ENCODE measurements at regions not wholly inside any gene's neighbourhood (a gene's known extent, or its start where the extent isn't known, plus 50 kb on each side); places are given as distances from the start of the nearest gene placed in this dataset.

DNA sequence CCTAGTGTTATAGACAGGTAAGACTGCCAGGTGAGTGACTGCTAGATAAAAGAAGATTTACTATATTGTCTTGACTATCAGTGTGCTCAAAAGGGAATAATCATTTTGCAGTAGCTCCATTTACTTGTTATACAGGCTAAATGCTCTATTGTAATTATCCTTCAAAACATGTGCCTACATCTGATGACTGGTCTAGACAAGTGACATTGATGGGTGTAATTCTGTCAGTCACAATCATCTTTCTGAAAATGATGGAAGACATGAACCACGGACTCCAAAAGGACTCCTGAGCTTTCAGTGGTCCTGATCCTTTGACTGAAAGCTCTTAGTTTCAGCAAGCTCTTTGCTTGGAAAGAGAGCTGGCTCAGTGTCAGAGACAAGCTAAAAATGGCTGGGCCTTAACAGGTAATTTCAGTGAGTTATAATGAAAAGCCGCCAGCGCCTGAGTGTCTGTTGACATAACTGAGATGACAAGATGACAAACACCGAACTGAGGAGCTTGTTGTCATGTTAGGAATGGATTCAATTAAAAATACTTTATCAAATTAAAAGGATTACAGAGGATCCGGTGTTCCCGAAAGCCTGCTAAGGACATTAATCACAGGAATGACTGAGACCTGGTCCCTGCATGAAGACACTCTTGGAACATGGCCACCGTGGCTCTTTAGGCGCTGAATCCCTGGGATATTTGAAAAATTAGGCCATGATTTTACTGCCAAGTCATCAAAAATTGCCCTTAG, 141.7 kb downstream of the CMPK2 start:
- Histone ChIP-seq H3K27me3 (ENCODE audit: insufficient read depth, low read length, poor library complexity) (no peaks in the 10 kb centered on the region), H3K4me1 (ENCODE audit: insufficient read depth, low read length) (no peaks in the 10 kb centered on the region), H3K79me2 (ENCODE audit: insufficient read depth, low read length) (no peaks in the 10 kb centered on the region), H3K9me3 (ENCODE audit: insufficient read depth, low read length, severe bottlenecking) (no peaks in the 10 kb centered on the region), H3K9ac (ENCODE audit: low read depth, low read length) (no peak overlapping the region), H3K4me3 (ENCODE audit: low read depth in 1 of 2, low read length in 2 of 2) (no peak overlapping the region), H2AFZ (ENCODE audit: low read depth, low read length) (no peak overlapping the region), H4K20me1 (ENCODE audit: insufficient read depth, low read length) (no peaks in the 10 kb centered on the region), H3K4me2 (ENCODE audit: insufficient read depth, low read length) (no peak overlapping the region), H3K36me3 (ENCODE audit: insufficient read depth, low read length) (no peaks in the 10 kb centered on the region), H3K27ac (ENCODE audit: low read length) (no peak overlapping the region)
- TF ChIP-seq, protein P1, sequence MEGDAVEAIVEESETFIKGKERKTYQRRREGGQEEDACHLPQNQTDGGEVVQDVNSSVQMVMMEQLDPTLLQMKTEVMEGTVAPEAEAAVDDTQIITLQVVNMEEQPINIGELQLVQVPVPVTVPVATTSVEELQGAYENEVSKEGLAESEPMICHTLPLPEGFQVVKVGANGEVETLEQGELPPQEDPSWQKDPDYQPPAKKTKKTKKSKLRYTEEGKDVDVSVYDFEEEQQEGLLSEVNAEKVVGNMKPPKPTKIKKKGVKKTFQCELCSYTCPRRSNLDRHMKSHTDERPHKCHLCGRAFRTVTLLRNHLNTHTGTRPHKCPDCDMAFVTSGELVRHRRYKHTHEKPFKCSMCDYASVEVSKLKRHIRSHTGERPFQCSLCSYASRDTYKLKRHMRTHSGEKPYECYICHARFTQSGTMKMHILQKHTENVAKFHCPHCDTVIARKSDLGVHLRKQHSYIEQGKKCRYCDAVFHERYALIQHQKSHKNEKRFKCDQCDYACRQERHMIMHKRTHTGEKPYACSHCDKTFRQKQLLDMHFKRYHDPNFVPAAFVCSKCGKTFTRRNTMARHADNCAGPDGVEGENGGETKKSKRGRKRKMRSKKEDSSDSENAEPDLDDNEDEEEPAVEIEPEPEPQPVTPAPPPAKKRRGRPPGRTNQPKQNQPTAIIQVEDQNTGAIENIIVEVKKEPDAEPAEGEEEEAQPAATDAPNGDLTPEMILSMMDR (IDR thresholded peaks at IDR 0.05; ENCODE audit: borderline replicate concordance, extremely low read depth, low read length, poor library complexity, severe bottlenecking), result no peak
- ATAC-seq (ENCODE audit: insufficient read depth, low read depth) (no peak), DNase-seq (no peak)

DNA sequence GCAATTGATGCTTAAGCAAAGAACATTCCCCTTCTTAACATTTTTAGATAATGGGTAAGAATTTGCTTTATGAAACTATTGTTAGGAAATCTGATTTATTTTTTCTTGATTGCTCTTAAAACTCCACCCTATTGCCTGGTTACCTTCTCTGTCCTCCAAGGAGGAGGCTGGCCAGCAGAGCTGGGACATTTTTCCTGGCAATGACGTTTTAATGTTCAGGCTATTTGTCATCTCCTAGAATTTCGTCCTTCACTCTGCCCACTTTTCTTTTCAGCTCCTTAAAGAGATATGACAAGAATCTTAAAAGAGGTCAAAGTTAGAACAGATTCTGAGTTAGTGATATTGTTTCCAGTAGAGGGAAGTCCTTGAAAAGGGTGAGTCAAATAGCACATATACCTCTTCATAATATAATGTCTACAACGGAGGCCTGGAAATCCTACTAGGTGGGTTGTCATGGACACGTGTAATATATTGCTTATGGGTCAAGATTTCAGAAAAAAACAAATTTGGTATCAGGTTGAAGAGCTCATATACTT, 141.0 kb downstream of the CMPK2 start:
- H4K20me1 ChIP-seq (ENCODE audit: insufficient read depth, low read length), result no peaks in the 10 kb centered on the region
- no peaks in the 10 kb centered on the region for H3K36me3 ChIP-seq (ENCODE audit: insufficient read depth, low read length)
- H3K9me3 ChIP-seq (ENCODE audit: insufficient read depth, low read length, severe bottlenecking), result no peaks in the 10 kb centered on the region
- H3K4me2 ChIP-seq (ENCODE audit: insufficient read depth, low read length), result no peak overlapping the region
- H2AFZ ChIP-seq (ENCODE audit: low read depth, low read length), result no peak overlapping the region
- H3K4me3 ChIP-seq (ENCODE audit: low read depth in 1 of 2, low read length in 2 of 2), result no peak overlapping the region
- no peak overlapping the region for H3K27ac ChIP-seq (ENCODE audit: low read length)
- no peak overlapping the region for H3K9ac ChIP-seq (ENCODE audit: low read depth, low read length)
- ATAC-seq (ENCODE audit: insufficient read depth, low read depth) (no peak), DNase-seq (no peak)
- no peaks in the 10 kb centered on the region for H3K27me3 ChIP-seq (ENCODE audit: insufficient read depth, low read length, poor library complexity)
- H3K79me2 ChIP-seq (ENCODE audit: insufficient read depth, low read length), result no peaks in the 10 kb centered on the region
- no peak for TF ChIP-seq EZH2 (IDR thresholded peaks at IDR 0.05; ENCODE audit: borderline replicate concordance, low read depth, low read length, severe bottlenecking)
- TF ChIP-seq, protein P1 (IDR thresholded peaks at IDR 0.05; ENCODE audit: borderline replicate concordance, extremely low read depth, low read length, poor library complexity, severe bottlenecking), result no peak
- H3K4me1 ChIP-seq (ENCODE audit: insufficient read depth, low read length), result no peaks in the 10 kb centered on the region

DNA sequence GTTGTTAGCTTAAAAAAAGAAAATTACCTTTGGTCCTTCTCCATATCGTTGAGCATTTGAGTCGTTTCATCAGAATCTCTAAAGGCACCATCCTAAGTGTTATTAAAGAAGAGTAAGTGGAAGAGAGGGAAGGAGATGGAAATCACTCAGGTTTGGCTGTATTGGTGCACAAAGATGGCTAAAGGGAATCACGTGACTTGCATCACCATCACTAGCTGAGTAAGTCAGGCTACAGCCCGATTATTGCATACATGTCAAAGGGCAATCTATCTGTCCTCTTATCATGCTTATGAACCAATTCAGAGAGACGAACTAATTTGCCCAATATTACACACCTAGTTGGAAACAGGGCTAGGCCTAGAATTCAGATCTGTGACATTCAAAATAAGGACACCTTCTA, 137.6 kb downstream of the CMPK2 start:
- no peak overlapping the region for H3K4me2 ChIP-seq (ENCODE audit: insufficient read depth, low read length)
- H4K20me1 ChIP-seq (ENCODE audit: insufficient read depth, low read length), result no peaks in the 10 kb centered on the region
- TF ChIP-seq, protein P1 (IDR thresholded peaks at IDR 0.05; ENCODE audit: borderline replicate concordance, extremely low read depth, low read length, poor library complexity, severe bottlenecking), result no peak
- TF ChIP-seq EZH2 (IDR thresholded peaks at IDR 0.05; ENCODE audit: borderline replicate concordance, low read depth, low read length, severe bottlenecking), result no peak
- DNase-seq (no peak), ATAC-seq (ENCODE audit: insufficient read depth, low read depth) (no peak)
- H3K4me1 ChIP-seq (ENCODE audit: insufficient read depth, low read length), result no peaks in the 10 kb centered on the region
- H3K4me3 ChIP-seq (ENCODE audit: low read depth in 1 of 2, low read length in 2 of 2), result no peak overlapping the region
- H3K36me3 ChIP-seq (ENCODE audit: insufficient read depth, low read length), result no peaks in the 10 kb centered on the region
- no peaks in the 10 kb centered on the region for H3K79me2 ChIP-seq (ENCODE audit: insufficient read depth, low read length)
- H3K9ac ChIP-seq (ENCODE audit: low read depth, low read length), result no peak overlapping the region
- no peak overlapping the region for H2AFZ ChIP-seq (ENCODE audit: low read depth, low read length)
- no peaks in the 10 kb centered on the region for H3K9me3 ChIP-seq (ENCODE audit: insufficient read depth, low read length, severe bottlenecking)
- no peak overlapping the region for H3K27ac ChIP-seq (ENCODE audit: low read length)
- H3K27me3 ChIP-seq (ENCODE audit: insufficient read depth, low read length, poor library complexity), result no peaks in the 10 kb centered on the region
